Stimulated activated CD4-positive, alpha-beta T cell treated with anti-CD3 and anti-CD28 coated beads, TNF-alpha, amount 100 ng/mL, for 24 hours (primary cell): ENCODE measurements at regions not wholly inside any gene's neighbourhood (a gene's known extent, or its start where the extent isn't known, plus 50 kb on each side); places are given as distances from the start of the nearest gene placed in this dataset.

Source experiments
- DNase-seq, 3 experiments: peaks; one replicate each; pipeline ENCODE4 v3.0.0-alpha.2; 2020; ENCODE audit warnings: low read depth in 3 of 3

GRCh38 chr9:108104991-108105390 lies 615.4 kb upstream of the KLF4 start:
- no peak for DNase-seq

DNA sequence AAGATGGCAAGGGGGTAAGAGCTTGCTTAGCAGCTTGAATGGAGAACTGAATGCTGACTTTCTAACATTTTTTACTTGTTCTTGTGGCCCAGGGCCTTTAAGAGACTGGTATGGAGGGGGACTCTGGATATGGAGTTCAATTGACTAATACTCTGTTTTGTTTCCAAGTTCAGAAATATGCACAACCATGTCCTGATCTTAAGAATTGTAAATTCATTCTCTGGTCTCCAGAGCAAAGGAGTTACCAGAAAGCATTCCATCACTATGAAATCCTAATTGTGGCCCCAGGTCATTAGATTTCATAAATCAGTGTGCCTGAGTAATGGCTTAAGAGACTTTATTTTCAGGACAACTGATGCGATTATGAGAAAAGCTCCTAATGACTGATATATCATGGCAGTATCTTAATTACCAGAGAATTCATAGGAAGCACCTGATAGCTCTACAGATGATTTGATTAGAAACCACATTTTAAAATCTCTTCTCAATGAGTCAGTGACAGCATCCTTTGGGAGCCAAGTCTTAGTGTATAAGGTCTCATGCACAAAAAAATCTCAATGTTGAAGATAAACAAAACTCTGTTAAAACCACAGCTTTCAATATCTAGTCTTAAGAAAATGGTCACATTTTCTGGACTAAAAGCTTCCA lies 613.6 kb upstream of the KLF4 start:
- no peak for DNase-seq

DNA sequence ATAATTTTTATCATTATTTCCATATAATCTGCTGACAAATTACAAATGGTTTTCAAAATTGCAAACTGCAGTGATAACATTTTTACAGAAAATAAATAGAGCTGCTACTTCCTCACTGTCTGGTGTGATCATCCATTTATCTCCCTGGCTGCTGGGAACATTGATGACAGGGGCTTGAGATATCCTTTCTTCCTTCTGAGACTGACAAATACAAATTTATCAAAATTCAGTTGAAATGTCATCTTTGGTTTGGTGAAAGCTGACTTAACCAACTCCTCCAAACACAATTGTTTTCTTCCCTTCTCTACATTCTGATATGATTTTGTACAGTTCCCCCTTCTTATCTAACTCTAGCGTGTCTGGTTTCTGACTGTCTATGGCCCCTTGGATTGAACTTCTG lies 611.8 kb upstream of the KLF4 start:
- DNase-seq = no peak

DNA sequence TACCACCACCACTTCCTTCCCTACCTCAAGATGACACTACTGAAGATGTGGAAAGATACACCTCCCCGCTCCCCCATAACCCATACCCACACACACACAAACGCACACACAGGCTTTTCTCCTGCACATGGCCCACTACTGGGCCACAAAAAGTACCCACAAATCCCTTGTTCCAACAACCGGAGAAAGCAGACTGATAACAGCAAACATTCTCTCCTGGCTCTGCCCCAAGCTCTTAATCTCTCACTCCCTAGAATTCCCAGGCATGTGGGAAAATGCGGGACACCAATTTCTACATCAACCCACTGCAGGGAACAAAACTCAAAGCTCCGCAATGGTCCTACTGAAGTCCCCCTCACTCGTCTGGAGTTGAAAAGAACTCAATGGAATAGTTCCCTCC lies 611.0 kb upstream of the KLF4 start:
- no peak for DNase-seq

GRCh38 chr9:108099854-108100253 lies 610.3 kb upstream of the KLF4 start:
- DNase-seq = no peak

GRCh38 chr9:108095496-108095895 lies 605.9 kb upstream of the KLF4 start:
- DNase-seq = no peak

- no peak for DNase-seq
Measured at GRCh38 chr9:108094676-108094993, 605.1 kb upstream of the KLF4 start.

GRCh38 chr9:108093773-108094675 lies 604.5 kb upstream of the KLF4 start:
- no peak for DNase-seq

DNA sequence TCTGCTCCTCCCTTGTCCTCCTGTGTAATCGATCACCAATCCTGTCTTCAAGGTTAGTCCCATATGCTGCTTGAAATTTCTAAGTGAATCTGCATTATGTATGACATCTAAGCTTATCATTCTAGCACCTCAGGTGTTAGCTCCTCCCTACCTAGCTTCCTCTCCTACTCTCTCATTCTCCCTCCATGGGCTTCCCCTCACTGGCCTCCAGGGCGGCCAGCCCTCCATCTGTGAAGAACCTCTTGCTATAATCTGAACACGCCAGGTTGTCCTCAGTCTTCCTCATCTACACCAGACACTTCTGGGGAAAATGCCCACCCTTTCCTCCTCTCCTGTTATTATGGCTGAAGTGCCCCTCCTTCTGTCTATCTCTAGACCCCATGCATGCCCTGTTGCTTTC lies 599.3 kb upstream of the KLF4 start:
- DNase-seq = no peak

DNA sequence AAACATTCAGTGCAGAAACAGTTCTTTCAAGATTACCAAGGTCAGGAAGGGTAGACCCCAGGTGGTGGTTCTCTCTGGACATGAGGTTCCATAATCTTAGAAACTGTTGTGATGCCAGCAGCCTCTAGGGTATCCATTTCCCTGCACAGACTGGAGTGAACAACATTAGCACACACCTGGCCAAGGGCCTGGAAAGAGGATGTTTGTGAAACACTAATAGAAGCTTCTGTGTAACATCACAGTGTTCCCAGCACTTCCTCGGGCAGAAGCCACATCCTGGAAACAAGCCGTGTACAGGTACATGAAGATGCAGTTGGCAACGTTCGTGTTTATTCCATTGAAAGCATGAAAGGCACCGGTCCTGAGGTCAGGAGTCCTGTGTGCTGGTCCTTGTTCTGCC lies 598.2 kb upstream of the KLF4 start:
- no peak for DNase-seq

- no peak for DNase-seq
Measured at GRCh38 chr9:108086624-108087023, 597.1 kb upstream of the KLF4 start.

DNA sequence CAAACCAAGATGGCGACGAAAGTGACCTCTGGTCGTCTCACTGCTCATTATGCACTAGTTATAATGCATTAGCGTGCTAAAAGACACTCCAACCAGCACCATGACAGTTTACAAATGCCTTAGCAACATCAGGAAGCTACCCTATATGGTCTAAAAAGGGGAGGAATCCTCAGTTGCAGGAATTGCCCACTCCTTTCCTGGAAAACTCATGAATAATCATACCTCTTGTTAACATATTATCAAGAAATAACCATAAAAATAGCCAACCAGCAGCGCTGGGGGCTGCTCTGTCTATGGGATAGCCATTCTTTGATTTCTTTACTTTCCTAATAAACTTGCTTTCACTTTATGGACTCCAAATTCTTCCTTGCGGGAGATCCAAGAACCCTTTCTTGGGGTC lies 595.7 kb upstream of the KLF4 start:
- no peak for DNase-seq

DNA sequence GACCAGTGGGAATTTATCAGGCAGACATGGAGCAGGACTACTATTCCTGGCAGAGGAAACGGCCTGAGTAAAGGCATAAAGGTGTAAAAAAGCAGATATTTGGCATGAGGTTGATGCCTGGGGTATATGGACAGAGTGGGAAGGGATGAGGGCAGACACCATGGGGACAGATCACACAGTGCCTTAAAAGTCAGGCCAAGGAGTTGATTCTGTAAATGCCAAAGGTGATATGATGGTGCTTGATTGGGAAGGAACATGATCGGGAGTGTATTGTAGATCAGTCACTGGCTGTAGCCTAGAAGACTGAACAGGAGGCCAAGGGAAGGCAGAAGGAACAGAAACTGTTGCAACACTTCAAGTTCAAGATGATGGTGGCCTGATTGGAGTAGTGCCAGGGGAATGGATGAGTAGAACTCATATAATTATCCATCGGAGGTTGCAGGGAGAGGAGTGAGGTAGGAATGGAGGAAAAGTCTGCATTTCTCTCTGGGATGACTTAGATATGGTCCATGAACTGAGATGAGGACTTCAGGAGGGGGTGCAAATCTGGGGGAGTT lies 594.3 kb upstream of the KLF4 start:
- DNase-seq = no peak

DNA sequence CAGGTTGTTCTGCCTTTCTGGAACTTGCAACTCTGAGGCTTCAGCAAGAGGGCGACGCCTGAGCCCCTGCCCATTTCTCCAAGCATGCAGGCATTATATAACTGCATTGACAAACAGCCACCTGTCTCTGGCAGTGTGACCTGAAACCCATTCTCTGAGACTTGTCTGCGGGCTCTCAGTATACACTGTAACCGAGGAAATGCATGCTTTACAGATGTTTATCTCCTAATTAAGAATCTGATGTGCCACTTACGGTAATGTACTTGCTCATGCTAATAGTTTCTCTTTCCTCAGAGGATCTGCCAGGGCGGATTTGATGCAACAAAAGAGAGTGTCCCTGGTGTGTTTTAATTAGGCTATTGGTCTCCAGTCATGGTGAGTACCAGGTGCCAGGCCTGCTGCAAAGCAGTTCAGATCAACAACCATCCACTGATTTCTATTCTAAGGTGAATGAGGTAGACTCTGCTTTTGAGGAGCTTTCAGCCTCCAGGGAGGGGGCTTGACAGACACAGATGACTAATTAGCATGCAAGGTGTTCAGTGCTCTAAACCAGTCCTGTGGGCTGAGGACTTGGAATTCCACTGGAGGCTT lies 593.7 kb upstream of the KLF4 start:
- DNase-seq = no peak

DNA sequence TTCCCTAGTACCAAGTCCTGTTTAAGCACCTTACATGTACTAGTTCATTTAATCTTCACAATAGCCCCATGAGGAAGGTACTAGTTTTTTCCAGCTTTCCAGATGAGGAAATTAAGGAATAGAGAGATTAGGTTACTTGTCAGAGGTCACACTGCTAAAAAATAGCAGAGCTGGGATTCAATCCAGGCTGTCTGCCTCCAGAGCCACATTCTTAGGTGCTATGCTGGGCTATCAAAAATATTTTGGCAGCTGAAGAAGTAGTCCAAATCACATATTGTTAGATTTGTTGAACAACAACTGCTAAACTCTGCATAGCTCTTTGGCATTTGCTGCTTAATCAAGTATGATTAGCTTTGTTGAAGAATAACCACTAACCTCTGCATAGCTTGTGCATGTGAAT lies 591.5 kb upstream of the KLF4 start:
- no peak for DNase-seq

DNA sequence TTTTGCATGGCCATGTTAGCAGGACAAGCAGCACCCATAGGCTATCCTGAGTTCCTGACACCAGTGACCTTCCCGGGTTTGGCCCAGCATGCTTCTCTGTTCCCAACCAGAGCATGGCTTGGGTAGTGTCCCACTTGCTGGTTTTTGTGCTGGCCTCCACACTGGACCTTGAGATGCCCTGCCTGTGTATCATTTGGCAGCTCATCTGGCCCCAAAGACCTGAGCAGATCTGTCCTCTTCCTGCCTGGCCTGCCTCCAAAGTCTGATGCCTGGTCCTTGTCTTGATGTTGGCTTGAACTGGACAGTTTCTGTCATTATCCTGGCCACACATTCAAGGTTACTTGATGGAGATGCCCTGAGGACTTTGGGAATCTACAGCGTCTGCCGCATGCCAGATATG lies 590.7 kb upstream of the KLF4 start:
- DNase-seq = no peak

DNA sequence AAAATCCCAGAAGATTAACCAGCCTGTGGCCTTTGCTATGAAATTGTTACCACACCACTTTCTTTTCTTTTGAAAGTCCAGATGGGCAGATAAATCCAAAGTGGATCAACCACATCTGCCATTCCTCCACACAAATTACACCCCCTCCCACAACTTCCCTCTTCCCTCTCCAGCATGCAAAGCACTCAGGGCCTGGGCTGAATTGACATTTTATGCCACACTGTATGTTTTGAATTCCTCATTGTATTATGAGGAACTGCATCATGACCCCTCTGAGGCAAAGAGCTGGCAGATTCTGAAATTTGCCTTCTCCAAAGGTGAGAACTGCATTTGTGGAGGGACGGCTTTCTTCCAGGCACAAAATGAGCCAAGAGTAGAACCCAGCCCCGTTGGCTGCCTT lies 589.2 kb upstream of the KLF4 start:
- DNase-seq = no peak

GRCh38 chr9:108078375-108078774 lies 588.8 kb upstream of the KLF4 start:
- DNase-seq = no peak

GRCh38 chr9:108077556-108077955 lies 588.0 kb upstream of the KLF4 start:
- no peak for DNase-seq

GRCh38 chr9:108074900-108075299 lies 585.3 kb upstream of the KLF4 start:
- no peak for DNase-seq

GRCh38 chr9:108073823-108074222 lies 584.3 kb upstream of the KLF4 start:
- DNase-seq = no peak

DNA sequence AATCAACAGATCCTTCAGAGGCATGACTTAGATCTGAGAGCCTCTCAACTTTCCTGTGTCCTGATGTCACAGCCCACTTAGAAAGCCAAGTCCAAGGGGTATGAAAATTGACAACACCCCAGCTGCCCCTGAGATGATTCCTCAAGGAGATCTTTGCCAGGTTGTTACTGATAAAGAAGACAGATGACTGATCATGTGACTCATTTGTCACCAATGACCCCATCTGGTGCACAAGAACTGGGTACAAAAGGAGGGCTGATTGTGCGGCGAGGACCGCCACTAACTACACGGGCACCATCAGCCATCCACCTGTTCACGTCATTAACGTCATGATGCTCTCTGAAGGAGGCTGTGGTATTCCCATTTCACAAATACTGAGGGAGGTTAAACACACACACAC lies 583.2 kb upstream of the KLF4 start:
- no peak for DNase-seq

- DNase-seq = no peak
Measured at GRCh38 chr9:108070861-108071260, 581.3 kb upstream of the KLF4 start.
